Stimulated activated CD4-positive, alpha-beta T cell treated with anti-CD3 and anti-CD28 coated beads, Interleukin-12 subunit alpha, Interleukin-12 subunit beta, amount 100 ng/mL, for 24 hours (primary cell): ENCODE measurements at regions not wholly inside any gene's neighbourhood (a gene's known extent, or its start where the extent isn't known, plus 50 kb on each side); places are given as distances from the start of the nearest gene placed in this dataset.
A peak's percentile ranks its signal among the peaks of the same experiment; 100 is the strongest.
"Not testable (repeated sequence)": the region's sequence is repeated elsewhere in the genome, so short reads cannot be mapped to it uniquely, and the experiment has no call there.

Source experiments
- DNase-seq, 2 experiments: peaks; one replicate each; pipeline ENCODE4 v3.0.0-alpha.2; 2020; ENCODE audit warnings: low read depth in 2 of 2

GRCh38 chr10:63848871-63849270 lies 327.7 kb downstream of the REEP3 start:
- not testable (repeated sequence) for DNase-seq

GRCh38 chr10:63862860-63863259 lies 341.7 kb downstream of the REEP3 start:
- no peak for DNase-seq

DNA sequence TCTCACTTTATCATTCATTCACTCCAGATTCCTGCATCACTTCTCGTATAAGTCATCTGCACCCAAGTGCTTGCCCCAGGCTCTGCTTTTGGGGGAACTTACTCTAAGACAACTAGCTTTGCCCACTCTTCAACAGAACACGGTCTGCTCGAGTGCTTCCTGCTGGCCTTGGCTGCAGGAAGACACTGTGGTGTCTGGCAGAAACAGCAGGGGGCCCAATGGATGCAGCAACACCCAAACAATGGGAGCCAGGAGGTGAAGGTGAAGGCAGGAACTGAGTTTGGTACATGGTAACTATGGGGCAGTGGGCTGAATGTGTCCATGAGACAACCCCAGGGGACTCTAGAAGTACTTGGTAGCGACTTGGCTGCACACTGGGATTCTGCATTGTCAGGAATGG lies 344.0 kb downstream of the REEP3 start:
- DNase-seq, result no peak

GRCh38 chr10:63866075-63866746 lies 345.0 kb downstream of the REEP3 start:
- DNase-seq, result peak; percentile 7 to 31

GRCh38 chr10:63866747-63867140 lies 345.5 kb downstream of the REEP3 start:
- no peak for DNase-seq

- DNase-seq, result no peak
Observed at GRCh38 chr10:63878428-63878827, 357.2 kb downstream of the REEP3 start.

GRCh38 chr10:63883861-63884260 lies 362.7 kb downstream of the REEP3 start:
- no peak for DNase-seq

DNA sequence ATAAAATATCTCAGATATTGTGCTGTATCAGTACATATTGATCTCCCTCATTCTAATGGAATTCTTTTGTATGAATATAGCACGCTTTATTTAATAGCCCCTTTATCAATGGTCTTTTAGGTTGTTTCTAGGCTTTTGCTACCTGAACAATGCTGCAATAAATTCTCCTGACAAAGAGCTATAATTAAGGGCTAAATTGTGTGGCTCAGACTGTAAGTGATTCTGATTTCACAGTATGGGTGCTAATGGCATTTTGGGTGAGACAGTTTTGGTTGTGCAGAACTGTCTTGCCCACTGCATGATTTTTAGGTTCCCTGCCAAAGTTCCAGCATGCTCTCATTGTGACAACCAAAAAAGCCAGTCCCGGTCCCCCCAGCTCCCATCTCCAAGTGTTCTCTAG lies 363.2 kb downstream of the REEP3 start:
- no peak for DNase-seq

- DNase-seq, result no peak
Observed at GRCh38 chr10:63885156-63885555, 364.0 kb downstream of the REEP3 start.

GRCh38 chr10:63886281-63887022 lies 365.3 kb downstream of the REEP3 start:
- DNase-seq, result no peak

DNA sequence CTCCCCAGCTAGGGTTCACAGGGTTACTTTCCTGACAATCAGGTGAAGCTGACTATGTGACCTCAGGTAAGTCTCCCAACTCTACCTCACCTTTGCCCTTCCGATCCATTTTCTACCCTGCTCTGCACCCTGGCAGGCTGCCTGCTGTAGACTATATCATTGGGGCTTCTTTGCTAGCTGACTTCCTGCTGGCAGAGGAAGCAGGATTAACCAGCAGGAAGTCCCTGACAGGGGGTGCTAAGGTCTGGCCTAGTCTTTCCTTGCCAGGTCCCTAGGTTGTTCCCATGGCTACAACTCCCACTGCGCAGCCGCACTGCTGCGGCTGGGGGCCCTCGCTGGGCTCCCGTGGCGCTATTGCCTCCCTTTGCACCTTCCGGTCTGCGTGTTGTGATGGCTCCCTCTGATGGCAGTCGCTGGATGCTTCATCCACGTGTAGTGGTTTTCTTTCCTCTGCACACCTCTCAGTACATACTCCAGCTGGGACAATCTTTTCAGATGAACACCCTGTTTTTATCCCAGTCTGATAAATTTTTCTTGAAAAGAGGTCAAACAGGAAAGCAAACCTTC lies 365.9 kb downstream of the REEP3 start:
- no peak for DNase-seq

GRCh38 chr10:63887600-63888370 lies 366.6 kb downstream of the REEP3 start:
- DNase-seq, result no peak

GRCh38 chr10:63889803-63890202 lies 368.6 kb downstream of the REEP3 start:
- no peak for DNase-seq

DNA sequence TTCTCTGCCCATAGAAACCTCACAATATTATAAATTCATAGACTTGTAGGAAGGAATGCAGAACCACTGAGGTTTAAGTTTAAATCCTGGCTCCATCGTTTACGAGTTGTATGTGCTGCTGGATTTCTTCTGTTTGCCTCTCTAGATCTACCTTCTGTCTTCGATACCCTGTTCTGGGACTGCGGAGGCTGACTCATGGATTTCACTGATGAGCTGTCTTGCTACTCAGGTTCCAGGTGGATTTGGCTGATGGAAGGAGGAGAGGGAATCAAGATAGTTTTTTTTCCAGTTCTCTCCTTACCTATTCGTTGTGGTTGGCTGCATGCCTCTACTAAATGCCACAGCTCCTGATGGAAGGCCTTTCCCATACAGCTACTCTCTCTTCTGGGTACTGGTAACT lies 375.8 kb downstream of the REEP3 start:
- DNase-seq, result no peak

GRCh38 chr10:63899673-63900300 lies 378.6 kb downstream of the REEP3 start:
- no peak for DNase-seq

DNA sequence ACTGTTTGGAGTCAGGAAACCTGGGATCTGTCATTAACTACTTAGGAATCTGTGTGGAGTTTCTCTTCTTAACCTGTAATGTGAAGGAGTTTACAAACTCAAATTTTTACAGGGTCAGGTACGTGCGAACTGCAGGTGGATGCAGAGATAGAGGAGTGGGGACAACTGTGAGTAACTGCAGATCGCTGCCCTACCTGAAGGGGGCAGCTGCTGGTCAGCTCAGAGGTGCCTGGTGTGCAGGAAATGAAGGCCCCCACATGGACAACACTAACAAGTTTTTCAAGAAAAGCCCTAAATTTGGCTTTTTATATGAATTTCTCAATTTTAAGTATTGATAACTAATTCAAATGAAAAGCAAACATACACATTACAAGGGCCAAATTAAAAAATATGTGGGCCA lies 380.0 kb downstream of the REEP3 start:
- DNase-seq, result no peak

GRCh38 chr10:63901881-63902280 lies 380.7 kb downstream of the REEP3 start:
- no peak for DNase-seq

- DNase-seq, result no peak
Observed at GRCh38 chr10:63910806-63911205, 389.6 kb downstream of the REEP3 start.

- DNase-seq, result no peak
Observed at GRCh38 chr10:63915240-63915639, 394.0 kb downstream of the REEP3 start.

- DNase-seq, result no peak
Observed at GRCh38 chr10:63917363-63917762, 396.2 kb downstream of the REEP3 start.

DNA sequence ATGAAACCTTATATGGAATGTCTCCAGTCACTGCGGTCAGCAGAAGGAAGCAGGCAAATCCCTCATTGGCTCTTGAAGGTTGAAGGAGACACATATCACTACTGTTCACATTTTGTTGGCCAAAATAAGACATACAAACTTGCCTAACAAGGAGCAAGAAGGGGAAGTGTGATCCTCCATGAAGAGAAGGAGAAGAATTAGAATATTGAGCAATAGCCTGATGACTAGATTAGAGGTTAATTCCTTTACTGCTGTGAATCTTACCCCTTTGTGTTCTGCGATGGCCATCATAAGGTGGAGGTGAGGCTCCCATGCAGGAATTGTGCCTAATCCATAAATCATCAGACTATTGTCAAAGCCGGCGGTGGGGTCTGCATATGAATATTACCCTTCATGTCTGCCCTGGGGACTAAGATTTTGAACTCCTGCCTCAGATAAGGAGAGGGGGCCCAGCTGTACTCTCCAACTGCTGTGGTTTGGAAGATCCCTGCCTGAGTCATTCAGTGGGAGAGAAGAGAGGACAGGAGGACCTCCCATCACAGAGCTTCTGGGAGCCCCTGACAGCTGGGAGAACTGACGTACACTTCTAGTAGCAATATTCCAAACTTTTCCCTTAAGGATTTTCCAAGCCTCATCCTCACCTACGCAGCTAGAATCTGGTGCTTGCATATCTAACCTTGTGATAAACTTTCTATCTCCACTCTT lies 398.5 kb downstream of the REEP3 start:
- no peak for DNase-seq
